Neural cell (in vitro differentiated cells): ENCODE measurements at regions not wholly inside any gene's neighbourhood (a gene's known extent, or its start where the extent isn't known, plus 50 kb on each side); places are given as distances from the start of the nearest gene placed in this dataset.

Experiments
- H2AFZ ChIP-seq: fragments of 200-600, 300-800 bp; sonication (generic), shearing (Covaris generic); 2 replicates; pipeline ENCODE4 v1.6.0; 2014; ENCODE audit warnings: low read depth, mild to moderate bottlenecking, antibody characterized with exemption, low read length, moderate library complexity
- H3F3A ChIP-seq: fragments of 200-600 bp; shearing (Covaris generic); 2 replicates; pipeline ENCODE4 v1.6.1; 2016; ENCODE audit warnings: mild to moderate bottlenecking, moderate library complexity, mixed read lengths, antibody characterized with exemption, low read length; ENCODE audit not compliant: insufficient read depth, poor library complexity, severe bottlenecking
- H3K27ac ChIP-seq: fragments of 200-600, 300-800 bp; sonication (generic), shearing (Covaris generic); 2 replicates; pipeline ENCODE4 v1.5.1; 2014; ENCODE audit warnings: mild to moderate bottlenecking, low read length, moderate library complexity
- H3K27me3 ChIP-seq: fragments of 300-800, 200-600 bp; sonication (generic), shearing (Covaris generic); 2 replicates; pipeline ENCODE4 v1.6.0; 2014; ENCODE audit warnings: mild to moderate bottlenecking, low read depth, low read length, moderate library complexity; ENCODE audit not compliant: insufficient read depth
- H3K36me3 ChIP-seq: fragments of 300-800, 200-600 bp; sonication (generic), shearing (Covaris generic); 2 replicates; pipeline ENCODE4 v1.5.1; 2014; ENCODE audit warnings: mild to moderate bottlenecking, antibody characterized with exemption, low read length, moderate library complexity; ENCODE audit not compliant: insufficient read depth
- H3K4me2 ChIP-seq: fragments of 300-800, 200-600 bp; sonication (generic), shearing (Covaris generic); 2 replicates; pipeline ENCODE4 v1.6.0; 2014; ENCODE audit warnings: mild to moderate bottlenecking, low read length
- H3K4me3 ChIP-seq: fragments of 300-800, 200-600 bp; sonication (generic), shearing (Covaris generic); 2 replicates; pipeline ENCODE4 v1.5.1; 2014; ENCODE audit warnings: mild to moderate bottlenecking, low read length, moderate library complexity
- H3K79me2 ChIP-seq: fragments of 200-600 bp; shearing (Covaris generic); replicated peaks from 2 replicates; pipeline ENCODE4 v1.6.0; 2014; ENCODE audit warnings: mild to moderate bottlenecking, low read length, moderate library complexity; ENCODE audit not compliant: insufficient read depth
- H3K9ac ChIP-seq: fragments of 300-800, 200-600 bp; sonication (generic), shearing (Covaris generic); 2 replicates; pipeline ENCODE4 v1.6.1; 2016; ENCODE audit warnings: mild to moderate bottlenecking, low read length, mixed read lengths
- H3K9me2 ChIP-seq: fragments of 200-600 bp; shearing (Covaris generic); 2 replicates; pipeline ENCODE4 v1.6.1; 2016; ENCODE audit warnings: mild to moderate bottlenecking, low read length, mixed read lengths; ENCODE audit not compliant: insufficient read depth
- H3K9me3 ChIP-seq: fragments of 200-600, 300-800 bp; sonication (generic), shearing (Covaris generic); 2 replicates; pipeline ENCODE4 v1.6.1; 2016; ENCODE audit warnings: mild to moderate bottlenecking, mixed run types, low read length, moderate library complexity, mixed read lengths
- H4K20me1 ChIP-seq: fragments of 200-600 bp; shearing (Covaris generic); 2 replicates; pipeline ENCODE4 v1.6.1; 2016; ENCODE audit warnings: mild to moderate bottlenecking, mixed run types; ENCODE audit not compliant: insufficient read depth
- EP300 ChIP-seq: fragments of 450-650 bp; conservative IDR thresholded peaks from 2 replicates; pipeline ENCODE4 v1.6.1; 2014; ENCODE audit warnings: antibody characterized with exemption, mild to moderate bottlenecking, moderate library complexity; ENCODE audit not compliant: poor library complexity, severe bottlenecking
- EZH2 ChIP-seq: fragments of 200-600, 300-800 bp; shearing (Covaris generic), sonication (generic); IDR thresholded peaks from 2 replicates; pipeline ENCODE4 v1.6.1; 2014; ENCODE audit warnings: antibody characterized with exemption, low read length, borderline replicate concordance, mild to moderate bottlenecking; ENCODE audit not compliant: insufficient read depth, poor library complexity, severe bottlenecking
- MXI1 ChIP-seq: fragments of 450-650 bp; conservative IDR thresholded peaks from 2 replicates; pipeline ENCODE4 v1.6.1; 2014; ENCODE audit warnings: antibody characterized with exemption, mild to moderate bottlenecking; ENCODE audit not compliant: poor library complexity, severe bottlenecking
- POLR2AphosphoS5 ChIP-seq: IDR thresholded peaks from 2 replicates; pipeline ENCODE4 v1.6.1; 2012
- RAD21 ChIP-seq: fragments of 450-650 bp; conservative IDR thresholded peaks from 2 replicates; pipeline ENCODE4 v1.6.1; 2014; ENCODE audit warnings: antibody characterized with exemption, mild to moderate bottlenecking, moderate library complexity
- SMC3 ChIP-seq: fragments of 450-650 bp; conservative IDR thresholded peaks from 2 replicates; pipeline ENCODE4 v1.6.1; 2014; ENCODE audit warnings: antibody characterized with exemption, mild to moderate bottlenecking, moderate library complexity; ENCODE audit not compliant: poor library complexity
- TAF1 ChIP-seq: IDR thresholded peaks from 2 replicates; pipeline ENCODE4 v1.6.1; 2012; ENCODE audit warnings: low read depth
- TF ChIP-seq, protein P1 (sequence below): fragments of 450-650 bp; IDR thresholded peaks from 2 replicates; pipeline ENCODE4 v1.5.1; 2014; ENCODE audit warnings: antibody characterized with exemption, mild to moderate bottlenecking, moderate library complexity; ENCODE audit not compliant: poor library complexity, severe bottlenecking
- TF ChIP-seq, protein P2 (sequence below): IDR thresholded peaks from 2 replicates; pipeline ENCODE4 v1.6.1; 2012; ENCODE audit warnings: borderline replicate concordance

DNA sequence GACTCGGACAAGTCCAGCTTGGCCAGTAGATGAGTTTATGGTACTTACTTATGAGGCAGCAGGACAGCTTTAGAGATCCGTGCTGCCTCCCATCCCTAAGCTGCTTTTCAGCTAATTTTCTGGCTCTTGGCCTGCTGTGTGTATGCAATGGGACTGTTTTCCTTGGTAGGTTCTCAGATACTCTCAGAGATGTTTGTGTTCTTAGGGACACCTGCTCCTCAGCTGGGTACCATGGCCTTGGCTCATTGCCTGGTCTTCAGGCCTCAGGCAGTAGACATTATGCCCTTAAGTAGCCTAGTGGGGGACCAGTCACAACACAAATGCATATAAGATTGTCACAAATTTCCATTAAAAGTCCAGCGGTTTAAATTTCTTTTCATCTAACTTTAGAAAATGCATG lies 688.0 kb downstream of the PCDH7 start:
- Histone ChIP-seq H3K9ac (no peak overlapping the region), H2AFZ (no peak overlapping the region), H3K4me2 (no peak overlapping the region), H4K20me1 (no peaks in the 10 kb centered on the region), H3F3A (no peaks in the 10 kb centered on the region), H3K9me2 (no peaks in the 10 kb centered on the region), H3K79me2 (no peaks in the 10 kb centered on the region), H3K36me3 (no peaks in the 10 kb centered on the region), H3K27ac (no peak overlapping the region), H3K27me3 (no peaks in the 10 kb centered on the region), H3K4me3 (no peak overlapping the region), H3K9me3 (no peaks in the 10 kb centered on the region)
- TF ChIP-seq TAF1 (no peak), EZH2 (no peak), POLR2AphosphoS5 (no peak), SMC3 (no peak), EP300 (no peak), MXI1 (no peak), RAD21 (no peak)
- TF ChIP-seq, protein P1, sequence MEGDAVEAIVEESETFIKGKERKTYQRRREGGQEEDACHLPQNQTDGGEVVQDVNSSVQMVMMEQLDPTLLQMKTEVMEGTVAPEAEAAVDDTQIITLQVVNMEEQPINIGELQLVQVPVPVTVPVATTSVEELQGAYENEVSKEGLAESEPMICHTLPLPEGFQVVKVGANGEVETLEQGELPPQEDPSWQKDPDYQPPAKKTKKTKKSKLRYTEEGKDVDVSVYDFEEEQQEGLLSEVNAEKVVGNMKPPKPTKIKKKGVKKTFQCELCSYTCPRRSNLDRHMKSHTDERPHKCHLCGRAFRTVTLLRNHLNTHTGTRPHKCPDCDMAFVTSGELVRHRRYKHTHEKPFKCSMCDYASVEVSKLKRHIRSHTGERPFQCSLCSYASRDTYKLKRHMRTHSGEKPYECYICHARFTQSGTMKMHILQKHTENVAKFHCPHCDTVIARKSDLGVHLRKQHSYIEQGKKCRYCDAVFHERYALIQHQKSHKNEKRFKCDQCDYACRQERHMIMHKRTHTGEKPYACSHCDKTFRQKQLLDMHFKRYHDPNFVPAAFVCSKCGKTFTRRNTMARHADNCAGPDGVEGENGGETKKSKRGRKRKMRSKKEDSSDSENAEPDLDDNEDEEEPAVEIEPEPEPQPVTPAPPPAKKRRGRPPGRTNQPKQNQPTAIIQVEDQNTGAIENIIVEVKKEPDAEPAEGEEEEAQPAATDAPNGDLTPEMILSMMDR = no peak
- TF ChIP-seq, protein P2, sequence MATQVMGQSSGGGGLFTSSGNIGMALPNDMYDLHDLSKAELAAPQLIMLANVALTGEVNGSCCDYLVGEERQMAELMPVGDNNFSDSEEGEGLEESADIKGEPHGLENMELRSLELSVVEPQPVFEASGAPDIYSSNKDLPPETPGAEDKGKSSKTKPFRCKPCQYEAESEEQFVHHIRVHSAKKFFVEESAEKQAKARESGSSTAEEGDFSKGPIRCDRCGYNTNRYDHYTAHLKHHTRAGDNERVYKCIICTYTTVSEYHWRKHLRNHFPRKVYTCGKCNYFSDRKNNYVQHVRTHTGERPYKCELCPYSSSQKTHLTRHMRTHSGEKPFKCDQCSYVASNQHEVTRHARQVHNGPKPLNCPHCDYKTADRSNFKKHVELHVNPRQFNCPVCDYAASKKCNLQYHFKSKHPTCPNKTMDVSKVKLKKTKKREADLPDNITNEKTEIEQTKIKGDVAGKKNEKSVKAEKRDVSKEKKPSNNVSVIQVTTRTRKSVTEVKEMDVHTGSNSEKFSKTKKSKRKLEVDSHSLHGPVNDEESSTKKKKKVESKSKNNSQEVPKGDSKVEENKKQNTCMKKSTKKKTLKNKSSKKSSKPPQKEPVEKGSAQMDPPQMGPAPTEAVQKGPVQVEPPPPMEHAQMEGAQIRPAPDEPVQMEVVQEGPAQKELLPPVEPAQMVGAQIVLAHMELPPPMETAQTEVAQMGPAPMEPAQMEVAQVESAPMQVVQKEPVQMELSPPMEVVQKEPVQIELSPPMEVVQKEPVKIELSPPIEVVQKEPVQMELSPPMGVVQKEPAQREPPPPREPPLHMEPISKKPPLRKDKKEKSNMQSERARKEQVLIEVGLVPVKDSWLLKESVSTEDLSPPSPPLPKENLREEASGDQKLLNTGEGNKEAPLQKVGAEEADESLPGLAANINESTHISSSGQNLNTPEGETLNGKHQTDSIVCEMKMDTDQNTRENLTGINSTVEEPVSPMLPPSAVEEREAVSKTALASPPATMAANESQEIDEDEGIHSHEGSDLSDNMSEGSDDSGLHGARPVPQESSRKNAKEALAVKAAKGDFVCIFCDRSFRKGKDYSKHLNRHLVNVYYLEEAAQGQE = no peak

DNA sequence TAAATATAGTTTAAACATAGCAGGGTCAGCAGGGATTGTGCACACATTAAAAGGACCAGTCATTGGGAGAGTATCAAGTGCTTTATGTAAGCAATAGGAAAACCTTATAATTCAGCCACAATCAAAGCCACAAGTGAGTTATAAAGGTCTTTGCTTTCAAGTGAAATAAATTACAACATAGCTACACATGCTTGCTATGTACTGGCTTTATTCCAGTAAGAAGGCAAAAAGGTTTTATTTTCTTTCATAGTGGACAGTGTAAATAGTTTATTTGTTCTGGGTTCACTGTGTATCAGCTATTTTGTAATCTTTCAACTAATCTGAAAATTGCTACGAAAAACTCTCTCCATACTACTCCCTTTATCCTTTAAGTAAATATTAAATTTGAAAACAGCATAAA lies 691.4 kb downstream of the PCDH7 start:
- TF ChIP-seq SMC3 = no peak
- no peak for TF ChIP-seq POLR2AphosphoS5
- no peak for TF ChIP-seq RAD21
- TF ChIP-seq, protein P1 = no peak
- TF ChIP-seq, protein P2 = no peak
- TF ChIP-seq EZH2 = no peak
- TF ChIP-seq TAF1 = no peak
- no peak for TF ChIP-seq EP300
- no peak for TF ChIP-seq MXI1
- no peaks in the 10 kb centered on the region for H3K36me3 ChIP-seq
- no peaks in the 10 kb centered on the region for H3K27me3 ChIP-seq
- no peaks in the 10 kb centered on the region for H3K9me3 ChIP-seq
- H3K9ac ChIP-seq = no peak overlapping the region
- H3K9me2 ChIP-seq = no peaks in the 10 kb centered on the region
- no peaks in the 10 kb centered on the region for H3F3A ChIP-seq
- no peaks in the 10 kb centered on the region for H3K79me2 ChIP-seq
- no peak overlapping the region for H2AFZ ChIP-seq
- H3K4me2 ChIP-seq = no peak overlapping the region
- no peak overlapping the region for H3K27ac ChIP-seq
- H3K4me3 ChIP-seq = no peak overlapping the region
- no peaks in the 10 kb centered on the region for H4K20me1 ChIP-seq
